Mucosa of descending colon (tissue), 3 donors: ENCODE measurements at regions not wholly inside any gene's neighbourhood (a gene's known extent, or its start where the extent isn't known, plus 50 kb on each side); places are given as distances from the start of the nearest gene placed in this dataset.
A peak's percentile ranks its signal among the peaks of the same experiment; 100 is the strongest.

Experiments
- ATAC-seq: fragments of 200-7000 bp; cut with Tn5 transposase; one replicate; pipeline ENCODE4 v1.9.1; 2020; ENCODE audit warnings: mild to moderate bottlenecking, moderate library complexity
- DNase-seq, 3 donors: peaks; one replicate each; pipeline ENCODE4 v3.0.0-alpha.2; 2020
- H3K36me3 ChIP-seq: fragments of 200-600 bp; one replicate; pipeline ENCODE4 v1.8.0; 2021; ENCODE audit warnings: low read depth, mild to moderate bottlenecking
- H3K4me1 ChIP-seq: fragments of 200-600 bp; one replicate; pipeline ENCODE4 v1.8.0; 2021; ENCODE audit warnings: low read depth, mild to moderate bottlenecking
- H3K4me3 ChIP-seq: fragments of 200-600 bp; one replicate; pipeline ENCODE4 v1.8.0; 2021; ENCODE audit warnings: mild to moderate bottlenecking
- H3K9me3 ChIP-seq: fragments of 200-600 bp; one replicate; pipeline ENCODE4 v1.8.0; 2021; ENCODE audit warnings: mild to moderate bottlenecking
- intact Hi-C, 2 donors: fragments of 100-400 bp; cut with DNase I in 1 of 2; cut with micrococcal nuclease in 1 of 2; formaldehyde crosslinking; loops; one replicate each; pipeline versions ENCODE4 v1.11.0 to v1.11.1; 2022; cut with DNase I, micrococcal nuclease
- TF ChIP-seq, protein P1 (sequence below): fragments of 200-600 bp; IDR thresholded peaks from one replicate; pipeline ENCODE4 v1.8.0; 2022; ENCODE audit warnings: antibody characterized with exemption, mild to moderate bottlenecking
- donor health status: DM: no; HTN: no; CAD: no; lungs with moderate emphysema.
- donor health status: DM: no; HTN: no; CAD: no.
- donor health status: DM: no; HTN: yes; CAD: no.

DNA sequence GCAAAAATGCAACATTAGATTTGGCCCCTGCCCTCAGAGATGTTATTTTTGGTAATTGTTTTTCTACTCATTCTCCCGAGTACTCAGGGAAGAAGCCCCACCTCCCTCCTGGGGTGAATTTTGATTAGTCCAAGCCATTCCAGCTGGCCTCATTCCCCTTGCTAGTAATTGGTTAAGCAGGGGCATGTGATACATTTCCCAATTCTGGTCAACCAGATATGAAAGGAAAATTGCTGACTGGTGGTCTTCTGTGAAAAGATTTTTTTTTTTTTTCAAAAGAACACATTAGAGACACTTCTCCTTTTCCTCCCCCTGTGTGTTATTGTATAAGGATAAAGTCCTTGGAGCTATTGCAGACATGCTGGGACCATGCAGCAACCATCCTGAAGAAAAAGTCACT is 71.1 kb upstream of the AKT3 start:
- DNase-seq (no peak), ATAC-seq (no peak)
- Histone ChIP-seq H3K9me3 (no peaks in the 10 kb centered on the region), H3K4me3 (no peak overlapping the region), H3K36me3 (no peaks in the 10 kb centered on the region), H3K4me1 (no peaks in the 10 kb centered on the region)
- intact Hi-C loops, result no loop called here
- TF ChIP-seq, protein P1, sequence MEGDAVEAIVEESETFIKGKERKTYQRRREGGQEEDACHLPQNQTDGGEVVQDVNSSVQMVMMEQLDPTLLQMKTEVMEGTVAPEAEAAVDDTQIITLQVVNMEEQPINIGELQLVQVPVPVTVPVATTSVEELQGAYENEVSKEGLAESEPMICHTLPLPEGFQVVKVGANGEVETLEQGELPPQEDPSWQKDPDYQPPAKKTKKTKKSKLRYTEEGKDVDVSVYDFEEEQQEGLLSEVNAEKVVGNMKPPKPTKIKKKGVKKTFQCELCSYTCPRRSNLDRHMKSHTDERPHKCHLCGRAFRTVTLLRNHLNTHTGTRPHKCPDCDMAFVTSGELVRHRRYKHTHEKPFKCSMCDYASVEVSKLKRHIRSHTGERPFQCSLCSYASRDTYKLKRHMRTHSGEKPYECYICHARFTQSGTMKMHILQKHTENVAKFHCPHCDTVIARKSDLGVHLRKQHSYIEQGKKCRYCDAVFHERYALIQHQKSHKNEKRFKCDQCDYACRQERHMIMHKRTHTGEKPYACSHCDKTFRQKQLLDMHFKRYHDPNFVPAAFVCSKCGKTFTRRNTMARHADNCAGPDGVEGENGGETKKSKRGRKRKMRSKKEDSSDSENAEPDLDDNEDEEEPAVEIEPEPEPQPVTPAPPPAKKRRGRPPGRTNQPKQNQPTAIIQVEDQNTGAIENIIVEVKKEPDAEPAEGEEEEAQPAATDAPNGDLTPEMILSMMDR, result no peak

- no peak overlapping the region for H3K4me3 ChIP-seq
- no peaks in the 10 kb centered on the region for H3K4me1 ChIP-seq
- H3K36me3 ChIP-seq, result no peaks in the 10 kb centered on the region
- TF ChIP-seq, protein P1, result no peak
- no peaks in the 10 kb centered on the region for H3K9me3 ChIP-seq
- intact Hi-C loops, result no loop called here
- DNase-seq, result no peak
- peak; percentile 26 for ATAC-seq
These were observed 68.0 kb upstream of the AKT3 start for GRCh38 chr1:243917863-243918565.

DNA sequence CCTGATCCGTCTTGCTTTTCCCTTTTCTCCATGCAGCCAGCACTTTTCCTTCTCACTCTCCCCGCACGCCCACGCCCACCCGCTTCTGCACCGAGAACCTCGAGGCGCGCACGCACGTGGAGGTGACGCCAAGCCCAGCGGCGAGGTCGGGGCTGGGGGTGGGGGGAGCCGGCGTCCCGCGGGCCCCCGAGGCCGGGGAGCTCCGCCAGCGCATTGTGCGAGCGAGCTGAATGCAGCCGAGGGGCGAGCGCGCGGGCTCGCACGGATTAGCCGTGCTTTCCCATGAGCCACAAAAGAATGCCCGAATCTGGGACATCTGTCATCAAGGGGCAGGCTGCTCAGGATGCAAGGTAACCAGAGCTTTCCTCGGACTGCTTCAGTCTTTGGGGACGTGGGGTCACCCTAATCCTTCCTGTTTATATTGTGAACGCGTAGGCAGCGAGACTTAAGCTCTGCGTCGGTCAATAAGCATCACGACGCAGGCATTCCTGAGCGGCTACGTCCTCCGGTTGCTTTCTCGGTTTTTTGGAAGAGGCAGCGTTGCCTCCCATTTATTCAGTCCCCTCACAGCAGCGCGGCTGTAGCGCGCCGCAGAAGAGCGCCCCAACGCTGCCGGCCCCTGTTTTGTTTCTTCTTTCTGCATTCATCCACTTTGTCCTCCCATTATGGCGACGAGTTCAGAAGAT is 67.3 kb upstream of the AKT3 start:
- H3K4me3 ChIP-seq, result no peak overlapping the region
- intact Hi-C loops, result no loop called here
- ATAC-seq, result peak; percentile 59
- TF ChIP-seq, protein P1, result no peak
- DNase-seq, result peak in 2 of 3 donors; percentile 19 to 31
- no peaks in the 10 kb centered on the region for H3K4me1 ChIP-seq
- no peaks in the 10 kb centered on the region for H3K36me3 ChIP-seq
- H3K9me3 ChIP-seq, result no peaks in the 10 kb centered on the region

DNA sequence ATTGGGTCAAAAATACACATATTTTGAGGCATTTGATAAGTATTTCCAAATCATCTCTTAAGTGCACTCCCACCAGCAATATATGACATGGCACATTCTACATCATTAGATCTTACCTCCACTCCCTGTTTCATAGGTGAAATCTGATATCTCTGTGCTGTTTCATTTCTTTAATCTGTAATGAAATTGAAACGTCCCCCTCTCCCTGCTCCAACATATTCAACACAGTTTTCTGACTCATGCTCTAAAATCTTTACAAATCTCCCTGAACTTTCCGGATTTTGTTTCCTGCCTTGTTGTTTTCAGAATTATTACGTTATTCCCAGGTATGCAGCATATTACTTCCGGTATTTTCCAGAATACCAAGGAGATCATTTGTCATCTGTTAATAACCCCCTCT is 66.1 kb upstream of the AKT3 start:
- DNase-seq (no peak), ATAC-seq (no peak)
- Histone ChIP-seq H3K4me1 (no peaks in the 10 kb centered on the region), H3K9me3 (no peaks in the 10 kb centered on the region), H3K36me3 (no peaks in the 10 kb centered on the region), H3K4me3 (no peak overlapping the region)
- TF ChIP-seq, protein P1, result no peak
- intact Hi-C loops, result no loop called here

- H3K4me3 ChIP-seq, result no peak overlapping the region
- ATAC-seq (no peak), DNase-seq (no peak)
- intact Hi-C loops, result no loop called here
- no peaks in the 10 kb centered on the region for H3K36me3 ChIP-seq
- no peaks in the 10 kb centered on the region for H3K4me1 ChIP-seq
- TF ChIP-seq, protein P1, result no peak
- no peaks in the 10 kb centered on the region for H3K9me3 ChIP-seq
These were observed 62.3 kb upstream of the AKT3 start for GRCh38 chr1:243912347-243912746.
